ENCODE measurements at regions not wholly inside any gene's neighbourhood (a gene's known extent, or its start where the extent isn't known, plus 50 kb on each side); places are given as distances from the start of the nearest gene placed in this dataset.

- no peak for TF ChIP-seq EZH2 (IDR thresholded peaks at IDR 0.05; ENCODE audit: insufficient read depth, poor library complexity, severe bottlenecking)
- TF ChIP-seq EZH2phosphoT487 (IDR thresholded peaks at IDR 0.05; ENCODE audit: insufficient read depth, low read depth): no peak
Observed at GRCh38 chr18:76594966-76595365, 99.9 kb upstream of the ZNF516 start.
